Endodermal cell (in vitro differentiated cells): ENCODE measurements at regions not wholly inside any gene's neighbourhood (a gene's known extent, or its start where the extent isn't known, plus 50 kb on each side); places are given as distances from the start of the nearest gene placed in this dataset.

ENCODE experiments used
- DNase-seq: peaks from one replicate; pipeline ENCODE4 v3.0.0-alpha.2; 2017
- H3K27ac ChIP-seq: 2 replicates; pipeline ENCODE4 v1.5.1; 2013; ENCODE audit warnings: mild to moderate bottlenecking, low read depth, low read length, moderate library complexity
- H3K27me3 ChIP-seq: 2 replicates; pipeline ENCODE4 v1.6.1; 2013; ENCODE audit warnings: mild to moderate bottlenecking, low read length, moderate library complexity; ENCODE audit not compliant: insufficient read depth, control insufficient read depth, poor library complexity, severe bottlenecking
- H3K36me3 ChIP-seq: 2 replicates; pipeline ENCODE4 v1.7.0; 2013; ENCODE audit warnings: mild to moderate bottlenecking, low read length, moderate library complexity; ENCODE audit not compliant: control insufficient read depth, insufficient read depth
- H3K4me1 ChIP-seq: one replicate; pipeline ENCODE4 v1.7.0; 2013; ENCODE audit warnings: low read length; ENCODE audit not compliant: control insufficient read depth, insufficient read depth
- H3K4me3 ChIP-seq: 2 replicates; pipeline ENCODE4 v1.5.1; 2013; ENCODE audit warnings: mild to moderate bottlenecking, low read length, moderate library complexity
- H3K9ac ChIP-seq: 2 replicates; pipeline ENCODE4 v1.6.1; 2013; ENCODE audit warnings: mild to moderate bottlenecking, low read length, moderate library complexity; ENCODE audit not compliant: poor library complexity, severe bottlenecking; ENCODE audit errors: extremely low read depth
- H3K9me3 ChIP-seq: 2 replicates; pipeline ENCODE4 v1.6.1; 2013; ENCODE audit warnings: mild to moderate bottlenecking, low read length, moderate library complexity; ENCODE audit not compliant: control insufficient read depth
- H3K27ac Mint-ChIP-seq: 2 replicates; pipeline ENCODE4 v1.8.0; 2020; ENCODE audit warnings: mixed read lengths
- H3K27me3 Mint-ChIP-seq: 2 replicates; pipeline ENCODE4 v1.8.0; 2021; ENCODE audit warnings: mild to moderate bottlenecking, mixed read lengths; ENCODE audit not compliant: insufficient read depth
- H3K36me3 Mint-ChIP-seq: 2 replicates; pipeline ENCODE4 v1.8.0; 2020; ENCODE audit warnings: low read depth, mixed read lengths
- H3K4me1 Mint-ChIP-seq: 2 replicates; pipeline ENCODE4 v1.8.0; 2020; ENCODE audit warnings: mixed read lengths
- H3K4me3 Mint-ChIP-seq: 2 replicates; pipeline ENCODE4 v1.8.0; 2020; ENCODE audit warnings: mild to moderate bottlenecking, moderate library complexity, mixed read lengths
- H3K9me3 Mint-ChIP-seq: 2 replicates; pipeline ENCODE4 v1.8.0; 2020; ENCODE audit warnings: mild to moderate bottlenecking, mixed read lengths
- CTCF ChIP-seq: fragments of 200-600 bp; sonication (generic); conservative IDR thresholded peaks from 2 replicates; pipeline ENCODE4 v1.5.0; 2021; ENCODE audit warnings: antibody characterized with exemption, mild to moderate bottlenecking
- WGBS, 2 experiments: methylation state at CpG; one replicate each; pipeline versions ENCODE4 v1.1.5 to v1.1.7; 2013; ENCODE audit warnings: missing lambda C conversion rate in 2 of 2, mixed read lengths in 1 of 2; ENCODE audit not compliant: insufficient coverage in 1 of 2, insufficient read length in 1 of 2; 5-methylcytosine and 5-hydroxymethylcytosine counted together

GRCh38 chr6:94588301-94588700 lies 989.0 kb upstream of the MANEA start:
- Mint-ChIP-seq H3K27ac (no peak overlapping the region), H3K4me3 (no peak overlapping the region), H3K4me1 (no peaks in the 10 kb centered on the region), H3K27me3 (no peaks in the 10 kb centered on the region), H3K9me3 (no peaks in the 10 kb centered on the region), H3K36me3 (no peaks in the 10 kb centered on the region)
- Histone ChIP-seq H3K9me3 (no peaks in the 10 kb centered on the region), H3K4me3 (no peak overlapping the region), H3K36me3 (no peaks in the 10 kb centered on the region), H3K27ac (no peak overlapping the region), H3K4me1 (no peaks in the 10 kb centered on the region), H3K27me3 (no peaks in the 10 kb centered on the region), H3K9ac (no peak overlapping the region)
- TF ChIP-seq CTCF = no peak
- no peak for DNase-seq
- WGBS, 2 experiments = 93 to 100% methylated on average over 1 to 3 of the region's 3 CpGs

GRCh38 chr6:94584211-94584610 lies 993.1 kb upstream of the MANEA start:
- no peak for TF ChIP-seq CTCF
- no peak overlapping the region for H3K4me3 ChIP-seq
- H3K4me1 ChIP-seq = no peaks in the 10 kb centered on the region
- H3K4me3 Mint-ChIP-seq = no peak overlapping the region
- no peaks in the 10 kb centered on the region for H3K9me3 ChIP-seq
- H3K27me3 ChIP-seq = no peaks in the 10 kb centered on the region
- WGBS, 2 experiments = 91 to 100% methylated on average over 1 to 2 of the region's 2 CpGs
- H3K27me3 Mint-ChIP-seq = no peaks in the 10 kb centered on the region
- no peak overlapping the region for H3K27ac ChIP-seq
- no peaks in the 10 kb centered on the region for H3K9me3 Mint-ChIP-seq
- H3K36me3 Mint-ChIP-seq = no peaks in the 10 kb centered on the region
- no peak overlapping the region for H3K9ac ChIP-seq
- H3K27ac Mint-ChIP-seq = no peak overlapping the region
- no peak for DNase-seq
- H3K36me3 ChIP-seq = no peaks in the 10 kb centered on the region
- H3K4me1 Mint-ChIP-seq = no peaks in the 10 kb centered on the region

GRCh38 chr6:94570581-94570980 lies 1006.8 kb upstream of the MANEA start:
- Histone ChIP-seq H3K9me3 (peaks cover 3% of the 10 kb centered on the region), H3K4me1 (peaks cover 4% of the 10 kb centered on the region), H3K27ac (no peak overlapping the region), H3K9ac (no peak overlapping the region), H3K36me3 (no peaks in the 10 kb centered on the region), H3K4me3 (no peak overlapping the region), H3K27me3 (no peaks in the 10 kb centered on the region)
- H3K27me3 Mint-ChIP-seq = no peaks in the 10 kb centered on the region
- no peaks in the 10 kb centered on the region for H3K9me3 Mint-ChIP-seq
- H3K36me3 Mint-ChIP-seq = no peaks in the 10 kb centered on the region
- no peak for DNase-seq
- H3K4me3 Mint-ChIP-seq = no peak overlapping the region
- TF ChIP-seq CTCF = no peak
- 91 to 95% methylated on average over 5 of the region's 5 CpGs for WGBS, 2 experiments
- H3K27ac Mint-ChIP-seq = no peak overlapping the region
- H3K4me1 Mint-ChIP-seq = peaks cover 15% of the 10 kb centered on the region
